Progenitor cell of endocrine pancreas (in vitro differentiated cells): ENCODE measurements at regions not wholly inside any gene's neighbourhood (a gene's known extent, or its start where the extent isn't known, plus 50 kb on each side); places are given as distances from the start of the nearest gene placed in this dataset.

Experiments
- DNase-seq: peaks from one replicate; pipeline ENCODE4 v3.0.0; 2021; ENCODE audit warnings: low spot score; ENCODE audit not compliant: unreplicated experiment
- H3K27ac Mint-ChIP-seq: 2 replicates; pipeline ENCODE4 v1.8.0; 2021; ENCODE audit warnings: mild to moderate bottlenecking, moderate library complexity, mixed read lengths
- H3K27me3 Mint-ChIP-seq: 2 replicates; pipeline ENCODE4 v1.8.0; 2021; ENCODE audit warnings: mixed read lengths
- H3K36me3 Mint-ChIP-seq: 2 replicates; pipeline ENCODE4 v1.8.0; 2022; ENCODE audit warnings: mixed read lengths; ENCODE audit not compliant: insufficient read depth
- H3K4me1 Mint-ChIP-seq: 2 replicates; pipeline ENCODE4 v1.8.0; 2021; ENCODE audit warnings: low read depth, mixed read lengths
- H3K4me3 Mint-ChIP-seq: 2 replicates; pipeline ENCODE4 v1.8.0; 2021; ENCODE audit warnings: low read depth, mild to moderate bottlenecking, moderate library complexity, mixed read lengths
- H3K9me3 Mint-ChIP-seq: 2 replicates; pipeline ENCODE4 v1.8.0; 2021; ENCODE audit warnings: low read depth, mixed read lengths
- CTCF ChIP-seq: fragments of 200-600 bp; sonication (generic); IDR thresholded peaks from one replicate; pipeline ENCODE4 v1.5.0; 2021; ENCODE audit warnings: antibody characterized with exemption, mild to moderate bottlenecking; ENCODE audit not compliant: unreplicated experiment

- DNase-seq, result no peak
- H3K4me3 Mint-ChIP-seq, result no peak overlapping the region
- H3K27me3 Mint-ChIP-seq, result peaks cover 8% of the 10 kb centered on the region
- no peak overlapping the region for H3K27ac Mint-ChIP-seq
- no peaks in the 10 kb centered on the region for H3K9me3 Mint-ChIP-seq
- peaks cover 2% of the 10 kb centered on the region for H3K4me1 Mint-ChIP-seq
- no peaks in the 10 kb centered on the region for H3K36me3 Mint-ChIP-seq
- TF ChIP-seq CTCF, result no peak
These were observed 240.2 kb downstream of the SIPA1L2 start for GRCh38 chr1:232389744-232390143.

DNA sequence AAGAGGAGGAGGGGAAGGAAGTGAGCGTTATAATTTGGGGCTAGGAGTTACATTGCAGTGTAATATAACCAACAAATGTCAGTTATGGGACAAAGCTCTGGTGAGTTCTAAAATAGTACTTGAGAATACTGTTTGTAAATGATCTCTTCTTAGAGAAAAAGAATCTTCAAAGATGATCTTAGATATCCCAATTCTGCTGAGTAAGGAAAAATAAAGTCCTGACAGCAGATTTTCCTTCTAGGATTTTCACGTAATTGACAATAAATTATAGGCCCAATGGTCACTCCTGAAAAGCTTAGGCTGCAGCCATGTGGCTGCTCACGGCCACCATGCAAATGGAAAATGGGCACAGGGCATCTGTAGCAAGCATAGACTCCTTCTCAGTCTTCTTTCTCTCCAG, 241.6 kb downstream of the SIPA1L2 start:
- peaks cover 2% of the 10 kb centered on the region for H3K4me1 Mint-ChIP-seq
- no peak for DNase-seq
- no peak for TF ChIP-seq CTCF
- H3K27me3 Mint-ChIP-seq, result peaks cover 12% of the 10 kb centered on the region
- H3K27ac Mint-ChIP-seq, result no peak overlapping the region
- H3K9me3 Mint-ChIP-seq, result no peaks in the 10 kb centered on the region
- no peak overlapping the region for H3K4me3 Mint-ChIP-seq
- H3K36me3 Mint-ChIP-seq, result no peaks in the 10 kb centered on the region

DNA sequence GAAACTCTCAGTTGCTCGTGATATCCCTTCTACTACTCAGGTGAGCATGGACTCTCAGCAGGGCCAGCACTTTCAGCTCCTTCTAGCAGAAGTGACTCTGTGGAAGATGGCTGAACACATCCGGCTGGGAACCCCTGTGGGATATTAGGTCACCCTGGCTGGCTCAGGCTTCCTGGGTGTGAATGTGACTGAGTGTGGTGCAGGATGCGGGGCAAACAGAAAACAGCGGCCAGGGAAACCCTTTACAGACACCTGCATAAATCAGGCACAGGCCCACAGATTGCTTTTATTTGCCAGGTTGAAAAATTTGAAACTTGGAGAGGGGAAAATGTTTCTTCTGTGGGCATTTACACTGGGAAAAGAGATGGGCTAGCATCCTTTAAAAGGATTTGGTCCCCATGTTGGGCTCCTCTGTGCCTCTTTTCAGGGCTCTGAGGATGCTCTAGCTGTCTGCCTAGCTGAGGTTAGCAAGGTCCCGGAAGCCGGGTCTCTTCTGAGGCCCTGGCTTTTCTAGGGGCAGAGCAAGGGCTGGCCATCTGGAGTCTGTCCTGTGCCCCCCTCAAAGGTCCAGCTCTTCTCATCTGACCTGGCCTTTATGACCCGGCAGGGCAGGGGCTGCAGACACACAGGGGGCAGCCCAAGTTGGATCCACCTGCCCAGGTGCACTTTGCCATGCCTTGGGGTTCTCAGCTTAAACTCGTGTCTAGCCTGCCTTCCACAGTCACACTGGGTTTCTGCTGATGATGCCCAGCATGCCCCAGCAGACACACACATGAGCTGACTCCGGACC, 243.0 kb downstream of the SIPA1L2 start:
- H3K4me3 Mint-ChIP-seq, result no peak overlapping the region
- no peak for DNase-seq
- H3K27me3 Mint-ChIP-seq, result peaks cover 12% of the 10 kb centered on the region
- no peak for TF ChIP-seq CTCF
- no peaks in the 10 kb centered on the region for H3K9me3 Mint-ChIP-seq
- H3K27ac Mint-ChIP-seq, result no peak overlapping the region
- peaks cover 2% of the 10 kb centered on the region for H3K4me1 Mint-ChIP-seq
- no peaks in the 10 kb centered on the region for H3K36me3 Mint-ChIP-seq

- Mint-ChIP-seq H3K36me3 (no peaks in the 10 kb centered on the region), H3K9me3 (no peaks in the 10 kb centered on the region), H3K27ac (no peak overlapping the region), H3K4me1 (peaks cover 2% of the 10 kb centered on the region), H3K27me3 (peaks cover 12% of the 10 kb centered on the region), H3K4me3 (no peak overlapping the region)
- no peak for TF ChIP-seq CTCF
- DNase-seq, result no peak
These were observed 243.6 kb downstream of the SIPA1L2 start for GRCh38 chr1:232386294-232386693.

DNA sequence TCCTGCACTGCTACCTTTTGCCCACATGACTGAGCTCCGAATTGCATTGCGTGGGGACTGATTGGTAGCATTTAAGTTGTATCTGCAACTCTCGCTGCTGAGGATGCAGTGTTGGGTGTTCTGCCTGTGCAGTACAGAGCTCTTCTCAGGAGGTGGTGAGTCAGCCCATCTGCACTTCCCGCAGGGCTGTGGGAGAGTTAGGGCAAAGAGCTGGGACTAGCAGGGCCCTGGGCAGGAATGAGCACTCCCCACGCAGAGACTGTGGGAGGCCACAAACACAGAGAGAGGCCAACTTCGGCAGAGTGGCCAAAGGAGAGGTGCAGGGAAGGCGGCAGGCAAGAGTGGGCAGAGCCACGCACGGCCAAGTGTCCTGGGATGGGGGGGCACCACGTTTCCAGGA, 244.7 kb downstream of the SIPA1L2 start:
- Mint-ChIP-seq H3K9me3 (no peaks in the 10 kb centered on the region), H3K4me1 (no peaks in the 10 kb centered on the region), H3K27me3 (peaks cover 12% of the 10 kb centered on the region), H3K27ac (no peak overlapping the region), H3K4me3 (no peak overlapping the region), H3K36me3 (no peaks in the 10 kb centered on the region)
- DNase-seq, result no peak
- no peak for TF ChIP-seq CTCF
